ENCODE measurements at regions not wholly inside any gene's neighbourhood (a gene's known extent, or its start where the extent isn't known, plus 50 kb on each side); places are given as distances from the start of the nearest gene placed in this dataset.

DNA sequence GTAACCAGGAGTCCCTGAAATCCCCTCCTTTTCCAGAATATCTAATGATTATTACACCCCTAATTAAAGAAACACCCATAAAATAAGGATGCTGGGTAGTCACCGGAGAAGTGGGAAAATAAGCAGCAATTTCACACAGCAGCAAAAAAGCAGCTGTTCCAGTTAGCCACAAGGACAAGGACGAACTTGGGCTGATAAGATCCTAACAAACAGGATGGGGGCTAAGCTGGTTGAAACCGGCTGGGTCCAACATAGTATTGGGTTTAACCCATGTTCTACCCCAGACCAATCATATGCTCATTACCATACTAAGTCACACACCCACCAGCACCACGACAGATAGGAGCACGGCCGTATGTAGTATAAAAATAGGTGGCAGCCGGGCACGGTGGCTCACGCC lies 100.7 kb downstream of the RPL10L start:
- TF ChIP-seq, protein P1, sequence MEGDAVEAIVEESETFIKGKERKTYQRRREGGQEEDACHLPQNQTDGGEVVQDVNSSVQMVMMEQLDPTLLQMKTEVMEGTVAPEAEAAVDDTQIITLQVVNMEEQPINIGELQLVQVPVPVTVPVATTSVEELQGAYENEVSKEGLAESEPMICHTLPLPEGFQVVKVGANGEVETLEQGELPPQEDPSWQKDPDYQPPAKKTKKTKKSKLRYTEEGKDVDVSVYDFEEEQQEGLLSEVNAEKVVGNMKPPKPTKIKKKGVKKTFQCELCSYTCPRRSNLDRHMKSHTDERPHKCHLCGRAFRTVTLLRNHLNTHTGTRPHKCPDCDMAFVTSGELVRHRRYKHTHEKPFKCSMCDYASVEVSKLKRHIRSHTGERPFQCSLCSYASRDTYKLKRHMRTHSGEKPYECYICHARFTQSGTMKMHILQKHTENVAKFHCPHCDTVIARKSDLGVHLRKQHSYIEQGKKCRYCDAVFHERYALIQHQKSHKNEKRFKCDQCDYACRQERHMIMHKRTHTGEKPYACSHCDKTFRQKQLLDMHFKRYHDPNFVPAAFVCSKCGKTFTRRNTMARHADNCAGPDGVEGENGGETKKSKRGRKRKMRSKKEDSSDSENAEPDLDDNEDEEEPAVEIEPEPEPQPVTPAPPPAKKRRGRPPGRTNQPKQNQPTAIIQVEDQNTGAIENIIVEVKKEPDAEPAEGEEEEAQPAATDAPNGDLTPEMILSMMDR (IDR thresholded peaks at IDR 0.05) = no peak
- no peak for TF ChIP-seq POLR2A (IDR thresholded peaks at IDR 0.05)
